OCI-LY1 (cell line): ENCODE measurements at regions not wholly inside any gene's neighbourhood (a gene's known extent, or its start where the extent isn't known, plus 50 kb on each side); places are given as distances from the start of the nearest gene placed in this dataset.
A peak's percentile ranks its signal among the peaks of the same experiment; 100 is the strongest.

Experiments
- H2AFZ ChIP-seq: fragments of 200-600 bp; sonication (generic), shearing (Covaris generic); 2 replicates; pipeline ENCODE4 v1.6.0; 2014; ENCODE audit warnings: antibody characterized with exemption, mild to moderate bottlenecking, low read length
- H3F3A ChIP-seq: fragments of 200-600 bp; sonication (generic), shearing (Covaris generic); 2 replicates; pipeline ENCODE4 v1.6.0; 2014; ENCODE audit warnings: mild to moderate bottlenecking, antibody characterized with exemption, low read length, moderate library complexity; ENCODE audit not compliant: insufficient read depth
- H3K27ac ChIP-seq: fragments of 200-600 bp; sonication (generic); 2 replicates; pipeline ENCODE4 v1.5.1; 2014; ENCODE audit warnings: low read length, mixed run types, mild to moderate bottlenecking, low read depth; ENCODE audit not compliant: poor library complexity, severe bottlenecking
- H3K27me3 ChIP-seq: fragments of 200-600 bp; sonication (generic); 2 replicates; pipeline ENCODE4 v1.6.0; 2014; ENCODE audit warnings: antibody characterized with exemption, mild to moderate bottlenecking, low read length, moderate library complexity; ENCODE audit not compliant: insufficient read depth
- H3K36me3 ChIP-seq: fragments of 200-600 bp; sonication (generic); 2 replicates; pipeline ENCODE4 v1.6.1; 2014; ENCODE audit warnings: mild to moderate bottlenecking, antibody characterized with exemption, low read length, moderate library complexity, mixed read lengths; ENCODE audit not compliant: insufficient read depth
- H3K4me1 ChIP-seq: fragments of 200-600 bp; sonication (generic); 2 replicates; pipeline ENCODE4 v1.5.1; 2014; ENCODE audit warnings: mild to moderate bottlenecking, low read length, moderate library complexity; ENCODE audit not compliant: insufficient read depth, severe bottlenecking
- H3K4me2 ChIP-seq: fragments of 200-600 bp; sonication (generic), shearing (Covaris generic); 2 replicates; pipeline ENCODE4 v1.6.1; 2014; ENCODE audit warnings: low read length
- H3K4me3 ChIP-seq: fragments of 200-600 bp; sonication (generic); 2 replicates; pipeline ENCODE4 v1.5.1; 2014; ENCODE audit warnings: low read length, low read depth, mild to moderate bottlenecking, mixed read lengths; ENCODE audit not compliant: poor library complexity, severe bottlenecking
- H3K79me2 ChIP-seq: fragments of 200-600 bp; shearing (Covaris generic); 2 replicates; pipeline ENCODE4 v1.6.1; 2016; ENCODE audit warnings: mixed run types, low read length, mixed read lengths; ENCODE audit not compliant: insufficient read depth
- H3K9ac ChIP-seq: fragments of 200-600 bp; sonication (generic), shearing (Covaris generic); 2 replicates; pipeline ENCODE4 v1.6.1; 2014; ENCODE audit warnings: mild to moderate bottlenecking, low read length, mixed read lengths
- H3K9me2 ChIP-seq: fragments of 200-600 bp; sonication (generic), shearing (Covaris generic); 2 replicates; pipeline ENCODE4 v1.6.1; 2014; ENCODE audit warnings: low read depth, mild to moderate bottlenecking, low read length, mixed read lengths
- H3K9me3 ChIP-seq: fragments of 200-600 bp; shearing (Covaris generic); 2 replicates; pipeline ENCODE4 v1.6.1; 2014; ENCODE audit warnings: low read length, mixed read lengths
- H4K20me1 ChIP-seq: fragments of 200-600 bp; sonication (generic), shearing (Covaris generic); 2 replicates; pipeline ENCODE4 v1.6.0; 2016; ENCODE audit warnings: mild to moderate bottlenecking, low read length; ENCODE audit not compliant: insufficient read depth
- EZH2 ChIP-seq: fragments of 200-600 bp; sonication (generic), shearing (Covaris generic); IDR thresholded peaks from 2 replicates; pipeline ENCODE4 v1.8.0; 2017; ENCODE audit warnings: borderline replicate concordance, mixed run types, mild to moderate bottlenecking, antibody characterized with exemption, low read length, moderate library complexity, mixed read lengths
- TF ChIP-seq, protein P1 (sequence below): fragments of 200-600 bp; sonication (generic), shearing (Covaris generic); IDR thresholded peaks from 2 replicates; pipeline ENCODE4 v1.5.1; 2017; ENCODE audit warnings: mild to moderate bottlenecking, antibody characterized with exemption, low read length, moderate library complexity, mixed read lengths

DNA sequence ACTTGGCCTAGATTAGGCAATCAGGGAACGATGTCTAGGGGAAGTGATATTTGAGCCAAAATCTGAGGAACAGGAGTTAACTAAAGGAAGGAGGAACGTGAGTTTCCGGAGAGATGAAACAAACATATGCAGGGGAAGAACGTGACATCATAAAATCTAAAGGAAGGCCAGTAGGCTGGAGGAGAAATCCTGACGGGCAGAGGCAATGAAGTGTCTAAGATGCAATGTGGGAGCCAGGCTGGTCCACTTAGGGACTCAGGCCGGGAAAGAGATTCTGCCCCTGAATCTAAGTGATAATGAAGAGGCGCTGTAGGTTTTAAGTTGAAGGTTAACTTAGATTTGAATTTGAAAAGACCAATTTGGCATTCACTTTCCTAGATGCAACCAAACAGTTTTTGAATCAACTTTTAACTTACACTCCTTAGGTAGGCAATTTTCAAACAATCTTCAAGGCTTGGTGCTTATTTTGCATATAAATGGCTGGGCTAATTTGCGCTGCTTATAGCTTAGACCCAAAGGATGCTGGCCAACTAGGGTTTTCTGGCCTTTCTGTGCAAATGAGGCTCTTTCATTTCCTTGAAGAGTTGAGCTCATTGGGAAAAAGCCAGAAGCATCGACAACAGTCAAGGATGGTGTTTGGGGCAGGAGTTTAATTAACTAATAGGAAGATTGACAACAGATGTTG lies 221.7 kb downstream of the SOX11 start:
- no peaks in the 10 kb centered on the region for H3K9me2 ChIP-seq
- H4K20me1 ChIP-seq = no peaks in the 10 kb centered on the region
- no peak overlapping the region for H3K27ac ChIP-seq
- H3K79me2 ChIP-seq = no peaks in the 10 kb centered on the region
- H3F3A ChIP-seq = no peaks in the 10 kb centered on the region
- no peak overlapping the region for H2AFZ ChIP-seq
- H3K9ac ChIP-seq = no peak overlapping the region
- H3K27me3 ChIP-seq = no peaks in the 10 kb centered on the region
- no peak overlapping the region for H3K4me3 ChIP-seq
- no peaks in the 10 kb centered on the region; the same call in 1 of the 2 replicates for H3K36me3 ChIP-seq
- peaks cover 5% of the 10 kb centered on the region for H3K9me3 ChIP-seq
- no peak for TF ChIP-seq EZH2
- TF ChIP-seq, protein P1, sequence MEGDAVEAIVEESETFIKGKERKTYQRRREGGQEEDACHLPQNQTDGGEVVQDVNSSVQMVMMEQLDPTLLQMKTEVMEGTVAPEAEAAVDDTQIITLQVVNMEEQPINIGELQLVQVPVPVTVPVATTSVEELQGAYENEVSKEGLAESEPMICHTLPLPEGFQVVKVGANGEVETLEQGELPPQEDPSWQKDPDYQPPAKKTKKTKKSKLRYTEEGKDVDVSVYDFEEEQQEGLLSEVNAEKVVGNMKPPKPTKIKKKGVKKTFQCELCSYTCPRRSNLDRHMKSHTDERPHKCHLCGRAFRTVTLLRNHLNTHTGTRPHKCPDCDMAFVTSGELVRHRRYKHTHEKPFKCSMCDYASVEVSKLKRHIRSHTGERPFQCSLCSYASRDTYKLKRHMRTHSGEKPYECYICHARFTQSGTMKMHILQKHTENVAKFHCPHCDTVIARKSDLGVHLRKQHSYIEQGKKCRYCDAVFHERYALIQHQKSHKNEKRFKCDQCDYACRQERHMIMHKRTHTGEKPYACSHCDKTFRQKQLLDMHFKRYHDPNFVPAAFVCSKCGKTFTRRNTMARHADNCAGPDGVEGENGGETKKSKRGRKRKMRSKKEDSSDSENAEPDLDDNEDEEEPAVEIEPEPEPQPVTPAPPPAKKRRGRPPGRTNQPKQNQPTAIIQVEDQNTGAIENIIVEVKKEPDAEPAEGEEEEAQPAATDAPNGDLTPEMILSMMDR = no peak
- H3K4me2 ChIP-seq = no peak overlapping the region
- no peaks in the 10 kb centered on the region for H3K4me1 ChIP-seq

GRCh38 chr2:5914811-5915611 lies 222.8 kb downstream of the SOX11 start:
- TF ChIP-seq, protein P1 = no peak
- TF ChIP-seq EZH2 = no peak
- H3K9ac ChIP-seq = no peak overlapping the region
- H4K20me1 ChIP-seq = no peaks in the 10 kb centered on the region
- no peaks in the 10 kb centered on the region for H3K4me1 ChIP-seq
- H3K36me3 ChIP-seq = no peaks in the 10 kb centered on the region; the same call in 1 of the 2 replicates
- H3K4me3 ChIP-seq = no peak overlapping the region
- H3K4me2 ChIP-seq = no peak overlapping the region
- H3F3A ChIP-seq = no peaks in the 10 kb centered on the region
- no peaks in the 10 kb centered on the region for H3K27me3 ChIP-seq
- H3K9me2 ChIP-seq = no peaks in the 10 kb centered on the region
- H2AFZ ChIP-seq = no peak overlapping the region
- peaks cover 5% of the 10 kb centered on the region for H3K9me3 ChIP-seq
- no peak overlapping the region for H3K27ac ChIP-seq
- no peaks in the 10 kb centered on the region for H3K79me2 ChIP-seq

DNA sequence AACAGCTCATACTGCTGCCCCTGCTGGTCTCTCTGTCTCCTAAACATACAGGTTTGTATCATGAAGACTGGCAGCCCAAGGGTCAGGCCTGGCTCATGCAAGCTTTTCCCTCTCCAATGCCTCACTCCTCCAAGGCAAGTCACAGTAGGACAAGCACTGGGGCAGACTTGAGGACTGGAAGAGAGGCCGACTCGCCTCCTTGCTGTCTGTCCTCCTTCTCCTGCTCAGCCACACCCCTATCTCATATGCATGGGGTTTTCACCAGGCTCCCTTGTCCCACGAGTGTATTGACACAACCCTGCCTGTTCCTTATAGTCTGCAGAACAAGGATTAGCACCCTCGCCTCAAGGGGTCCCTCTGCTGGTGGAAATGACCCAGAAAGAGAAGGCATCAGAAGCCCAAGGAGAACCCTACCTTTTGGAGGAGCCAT lies 223.7 kb downstream of the SOX11 start:
- Histone ChIP-seq H2AFZ (no peak overlapping the region), H3K36me3 (no peaks in the 10 kb centered on the region; the same call in 1 of the 2 replicates), H3F3A (no peaks in the 10 kb centered on the region), H3K9ac (no peak overlapping the region), H3K27ac (no peak overlapping the region), H3K4me1 (no peaks in the 10 kb centered on the region), H4K20me1 (no peaks in the 10 kb centered on the region), H3K9me2 (no peaks in the 10 kb centered on the region), H3K27me3 (no peaks in the 10 kb centered on the region), H3K9me3 (peaks cover 5% of the 10 kb centered on the region), H3K79me2 (no peaks in the 10 kb centered on the region), H3K4me2 (no peak overlapping the region), H3K4me3 (no peak overlapping the region)
- TF ChIP-seq, protein P1 = peak; percentile 73
- no peak for TF ChIP-seq EZH2
